ENCODE measurements at regions not wholly inside any gene's neighbourhood (a gene's known extent, or its start where the extent isn't known, plus 50 kb on each side); places are given as distances from the start of the nearest gene placed in this dataset.
"Not testable (repeated sequence)": the region's sequence is repeated elsewhere in the genome, so short reads cannot be mapped to it uniquely, and the experiment has no call there.

- TF ChIP-seq EP300 (IDR thresholded peaks at IDR 0.05), result no peak
- TF ChIP-seq POLR2A (IDR thresholded peaks at IDR 0.05), result no peak
- TF ChIP-seq, protein P1, sequence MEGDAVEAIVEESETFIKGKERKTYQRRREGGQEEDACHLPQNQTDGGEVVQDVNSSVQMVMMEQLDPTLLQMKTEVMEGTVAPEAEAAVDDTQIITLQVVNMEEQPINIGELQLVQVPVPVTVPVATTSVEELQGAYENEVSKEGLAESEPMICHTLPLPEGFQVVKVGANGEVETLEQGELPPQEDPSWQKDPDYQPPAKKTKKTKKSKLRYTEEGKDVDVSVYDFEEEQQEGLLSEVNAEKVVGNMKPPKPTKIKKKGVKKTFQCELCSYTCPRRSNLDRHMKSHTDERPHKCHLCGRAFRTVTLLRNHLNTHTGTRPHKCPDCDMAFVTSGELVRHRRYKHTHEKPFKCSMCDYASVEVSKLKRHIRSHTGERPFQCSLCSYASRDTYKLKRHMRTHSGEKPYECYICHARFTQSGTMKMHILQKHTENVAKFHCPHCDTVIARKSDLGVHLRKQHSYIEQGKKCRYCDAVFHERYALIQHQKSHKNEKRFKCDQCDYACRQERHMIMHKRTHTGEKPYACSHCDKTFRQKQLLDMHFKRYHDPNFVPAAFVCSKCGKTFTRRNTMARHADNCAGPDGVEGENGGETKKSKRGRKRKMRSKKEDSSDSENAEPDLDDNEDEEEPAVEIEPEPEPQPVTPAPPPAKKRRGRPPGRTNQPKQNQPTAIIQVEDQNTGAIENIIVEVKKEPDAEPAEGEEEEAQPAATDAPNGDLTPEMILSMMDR (IDR thresholded peaks at IDR 0.05), result peak in 1 of 7 experiments; percentile 12
- WGBS, 5 donors, result 63 to 68% (median 65%) methylated on average over 8 of the region's 8 CpGs
- H3K4me3 ChIP-seq, result no peak overlapping the region
- intact Hi-C loops (cut with DNase I; ENCODE audit: low total_unique reads), result no loop called here
- no peaks in the 10 kb centered on the region for H3K9me3 ChIP-seq
- H3K36me3 ChIP-seq, result no peaks in the 10 kb centered on the region
- H3K27me3 ChIP-seq, result no peaks in the 10 kb centered on the region
- no peaks in the 10 kb centered on the region for H3K4me1 ChIP-seq
- no peak overlapping the region for H3K27ac ChIP-seq
- DNase-seq, result no peak
These were observed 117.7 kb upstream of the GOLGA6L6 start for GRCh38 chr15:20659265-20659664.

- H3K4me3 ChIP-seq, result no peak overlapping the region
- H3K4me1 ChIP-seq, result no peaks in the 10 kb centered on the region
- no peaks in the 10 kb centered on the region for H3K36me3 ChIP-seq
- no peaks in the 10 kb centered on the region for H3K9me3 ChIP-seq
- no peak for DNase-seq
- TF ChIP-seq, protein P1 (IDR thresholded peaks at IDR 0.05), result no peak
- no peak for TF ChIP-seq EP300 (IDR thresholded peaks at IDR 0.05)
- no peak for TF ChIP-seq POLR2AphosphoS5 (IDR thresholded peaks at IDR 0.05)
- TF ChIP-seq POLR2A (IDR thresholded peaks at IDR 0.05), result no peak
- 37 to 50% (median 48%) methylated on average over 5 of the region's 5 CpGs for whole genome bisulfite sequencing, 5 donors
- H3K27me3 ChIP-seq, result no peaks in the 10 kb centered on the region
- intact Hi-C loops (cut with DNase I; ENCODE audit: low total_unique reads), result no loop called here
- H3K27ac ChIP-seq, result no peak overlapping the region
These were observed 116.4 kb upstream of the GOLGA6L6 start for GRCh38 chr15:20658024-20658423.

GRCh38 chr15:20657084-20657483 is 115.5 kb upstream of the GOLGA6L6 start:
- WGBS, 5 donors, result 82 to 95% (median 86%) methylated on average over 1 of the region's 1 CpG
- H3K27ac ChIP-seq, result no peak overlapping the region
- no peak for DNase-seq
- TF ChIP-seq, protein P1 (IDR thresholded peaks at IDR 0.05), result no peak
- no peak for TF ChIP-seq POLR2AphosphoS5 (IDR thresholded peaks at IDR 0.05)
- TF ChIP-seq POLR2A (IDR thresholded peaks at IDR 0.05), result no peak
- no peak for TF ChIP-seq EP300 (IDR thresholded peaks at IDR 0.05)
- intact Hi-C loops (cut with DNase I; ENCODE audit: low total_unique reads), result no loop called here
- H3K4me3 ChIP-seq, result no peak overlapping the region
- H3K9me3 ChIP-seq, result no peaks in the 10 kb centered on the region
- H3K4me1 ChIP-seq, result no peaks in the 10 kb centered on the region
- H3K27me3 ChIP-seq, result no peaks in the 10 kb centered on the region
- H3K36me3 ChIP-seq, result no peaks in the 10 kb centered on the region

DNA sequence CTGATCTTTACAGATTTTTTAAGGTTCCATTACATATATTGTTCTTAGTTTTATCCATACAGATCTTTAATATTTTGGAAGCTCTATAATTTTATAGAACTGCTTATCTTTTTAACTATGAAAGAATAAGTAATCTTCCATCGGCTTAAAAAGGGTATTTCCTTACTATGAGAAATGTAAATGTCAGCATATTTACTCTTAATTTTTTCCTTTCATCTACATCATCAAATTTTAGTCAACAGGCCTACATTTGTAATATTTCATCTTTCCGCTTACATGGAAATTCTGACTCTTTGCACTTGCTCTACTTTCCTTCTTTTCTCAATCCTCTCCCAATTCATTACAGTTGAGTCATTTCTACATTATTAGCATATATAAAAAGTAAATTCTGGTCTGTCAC is 111.3 kb upstream of the GOLGA6L6 start:
- H3K9me3 ChIP-seq, result no peaks in the 10 kb centered on the region
- no peak for DNase-seq
- intact Hi-C loops (cut with DNase I; ENCODE audit: low total_unique reads), result no loop called here
- TF ChIP-seq POLR2AphosphoS5 (IDR thresholded peaks at IDR 0.05) (no peak), EP300 (IDR thresholded peaks at IDR 0.05) (no peak), POLR2A (IDR thresholded peaks at IDR 0.05) (no peak)
- TF ChIP-seq, protein P1 (IDR thresholded peaks at IDR 0.05), result no peak
- H3K27me3 ChIP-seq, result no peaks in the 10 kb centered on the region
- no peak overlapping the region for H3K27ac ChIP-seq
- no peaks in the 10 kb centered on the region for H3K4me1 ChIP-seq
- 77 to 83% (median 78%) methylated on average over 2 of the region's 2 CpGs for WGBS, 5 donors
- no peaks in the 10 kb centered on the region for H3K36me3 ChIP-seq
- H3K4me3 ChIP-seq, result no peak overlapping the region

DNA sequence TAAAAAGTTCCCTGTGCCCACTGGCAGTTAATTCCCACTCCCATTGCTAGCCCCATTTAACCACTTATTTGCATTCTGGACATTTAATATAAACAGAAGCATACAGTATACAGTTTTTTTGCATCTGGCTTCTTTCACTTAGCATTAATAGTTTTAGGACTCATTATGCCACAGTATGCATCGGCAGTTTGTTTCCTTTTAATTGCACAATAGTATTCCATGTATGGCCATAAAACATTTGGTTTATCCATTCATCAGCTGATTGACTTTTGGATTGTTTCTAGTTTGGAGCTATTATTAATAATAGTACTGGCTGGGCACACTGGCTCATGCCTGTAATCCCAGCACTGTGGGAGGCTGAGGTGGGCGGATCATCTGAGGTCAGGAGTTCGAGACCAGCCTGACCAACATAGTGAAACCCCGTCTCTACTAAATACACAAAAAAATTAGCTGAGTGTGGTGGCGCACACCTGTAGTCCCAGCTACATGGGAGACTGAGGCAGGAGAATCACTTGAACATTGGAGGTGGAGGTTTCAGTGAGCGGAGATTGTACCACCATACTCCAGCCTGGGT is 106.9 kb upstream of the GOLGA6L6 start:
- H3K4me1 ChIP-seq; H3K4me3 ChIP-seq; DNase-seq; intact Hi-C loops (cut with DNase I; ENCODE audit: low total_unique reads); H3K9me3 ChIP-seq; H3K27me3 ChIP-seq; H3K27ac ChIP-seq; H3K36me3 ChIP-seq: not testable (repeated sequence)
- 75 to 77% (median 76%) methylated on average over 6 of the region's 6 CpGs for WGBS, 5 donors
